ENCODE measurements at regions not wholly inside any gene's neighbourhood (a gene's known extent, or its start where the extent isn't known, plus 50 kb on each side); places are given as distances from the start of the nearest gene placed in this dataset.

GRCh38 chr5:111851631-111852548 lies 94.9 kb upstream of the NREP start:
- Histone ChIP-seq H3K4me1 (ENCODE audit: control insufficient read depth in 2 of 2, insufficient read depth in 2 of 2, low read length in 2 of 2) (no peaks in the 10 kb centered on the region), H3K27ac (ENCODE audit: low read depth, low read length) (no peak overlapping the region), H3K4me3 (ENCODE audit: low read length) (no peak overlapping the region), H3K9me3 (ENCODE audit: control insufficient read depth in 2 of 3, low read length in 3 of 3) (no peaks in the 10 kb centered on the region), H3K36me3 (ENCODE audit: control insufficient read depth in 2 of 3, insufficient read depth in 3 of 3, low read length in 3 of 3) (no peaks in the 10 kb centered on the region), H3K27me3 (ENCODE audit: control insufficient read depth in 2 of 2, insufficient read depth in 2 of 2, low read length in 2 of 2) (no peaks in the 10 kb centered on the region)
- Mint-ChIP-seq H3K9me3 (peaks cover 0 to 2% (median 0%) of the 10 kb centered on the region in 11 donors), H3K4me3 (no peak overlapping the region), H3K27ac (no peak overlapping the region), H3K4me1 (no peaks in the 10 kb centered on the region), H3K27me3 (peaks cover 5 to 18% (median 7%) of the 10 kb centered on the region in 5 donors), H3K36me3 (no peaks in the 10 kb centered on the region)
- no peak for ATAC-seq
- intact Hi-C loops (cut with micrococcal nuclease), result no loop called here
- ChIA-PET CTCF (no interaction called here), POLR2A (no interaction called here)
- DNase-seq, result no peak

DNA sequence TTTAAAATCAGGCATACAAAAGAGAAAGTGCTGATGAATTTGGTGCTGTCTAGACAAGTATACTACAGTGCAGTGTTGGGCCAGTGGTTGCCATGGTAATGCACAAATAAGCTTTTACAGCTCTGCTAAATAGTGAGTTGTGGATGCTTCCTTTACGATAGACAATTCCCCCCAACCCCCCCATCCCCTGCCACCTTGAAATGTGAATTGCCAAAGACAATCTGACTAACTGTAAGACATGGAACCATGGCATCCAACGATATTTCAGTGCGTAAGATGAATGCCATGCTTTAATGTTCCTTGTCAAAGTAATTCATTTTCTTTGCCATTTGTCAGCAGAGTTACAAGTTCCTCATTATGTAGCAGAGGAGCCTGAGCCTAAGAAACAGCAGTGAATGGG lies 91.5 kb upstream of the NREP start:
- intact Hi-C loops (cut with micrococcal nuclease), result no loop called here
- Mint-ChIP-seq H3K27me3 (peaks cover 3 to 13% (median 7%) of the 10 kb centered on the region in 5 donors), H3K36me3 (no peaks in the 10 kb centered on the region), H3K4me1 (no peaks in the 10 kb centered on the region), H3K9me3 (peaks cover 0 to 2% (median 0%) of the 10 kb centered on the region in 11 donors), H3K27ac (no peak overlapping the region), H3K4me3 (no peak overlapping the region)
- Histone ChIP-seq H3K4me1 (ENCODE audit: control insufficient read depth in 2 of 2, insufficient read depth in 2 of 2, low read length in 2 of 2) (no peaks in the 10 kb centered on the region), H3K4me3 (ENCODE audit: low read length) (no peak overlapping the region), H3K27me3 (ENCODE audit: control insufficient read depth in 2 of 2, insufficient read depth in 2 of 2, low read length in 2 of 2) (no peaks in the 10 kb centered on the region), H3K9me3 (ENCODE audit: control insufficient read depth in 2 of 3, low read length in 3 of 3) (no peaks in the 10 kb centered on the region), H3K27ac (ENCODE audit: low read depth, low read length) (no peak overlapping the region), H3K36me3 (ENCODE audit: control insufficient read depth in 2 of 3, insufficient read depth in 3 of 3, low read length in 3 of 3) (no peaks in the 10 kb centered on the region)
- no peak for DNase-seq
- POLR2A ChIA-PET, result no interaction called here
- ATAC-seq, result no peak
- CTCF ChIA-PET, result no interaction called here

- Histone ChIP-seq H3K4me1 (ENCODE audit: control insufficient read depth in 2 of 2, insufficient read depth in 2 of 2, low read length in 2 of 2) (no peaks in the 10 kb centered on the region), H3K27ac (ENCODE audit: low read depth, low read length) (no peak overlapping the region), H3K27me3 (ENCODE audit: control insufficient read depth in 2 of 2, insufficient read depth in 2 of 2, low read length in 2 of 2) (no peaks in the 10 kb centered on the region), H3K9me3 (ENCODE audit: control insufficient read depth in 2 of 3, low read length in 3 of 3) (no peaks in the 10 kb centered on the region), H3K4me3 (ENCODE audit: low read length) (no peak overlapping the region), H3K36me3 (ENCODE audit: control insufficient read depth in 2 of 3, insufficient read depth in 3 of 3, low read length in 3 of 3) (no peaks in the 10 kb centered on the region)
- no peaks in the 10 kb centered on the region for H3K36me3 Mint-ChIP-seq
- DNase-seq (no peak), ATAC-seq (no peak)
- intact Hi-C loops (cut with micrococcal nuclease), result no loop called here
- CTCF ChIA-PET, result no interaction called here
- no peak overlapping the region for H3K4me3 Mint-ChIP-seq
- H3K9me3 Mint-ChIP-seq, result peaks cover 0 to 2% (median 0%) of the 10 kb centered on the region in 11 donors
- POLR2A ChIA-PET, result no interaction called here
- no peak overlapping the region for H3K27ac Mint-ChIP-seq
- H3K27me3 Mint-ChIP-seq, result peaks cover 0 to 7% (median 6%) of the 10 kb centered on the region in 5 donors
- H3K4me1 Mint-ChIP-seq, result no peaks in the 10 kb centered on the region
Measured at GRCh38 chr5:111847052-111847925, 90.3 kb upstream of the NREP start.

DNA sequence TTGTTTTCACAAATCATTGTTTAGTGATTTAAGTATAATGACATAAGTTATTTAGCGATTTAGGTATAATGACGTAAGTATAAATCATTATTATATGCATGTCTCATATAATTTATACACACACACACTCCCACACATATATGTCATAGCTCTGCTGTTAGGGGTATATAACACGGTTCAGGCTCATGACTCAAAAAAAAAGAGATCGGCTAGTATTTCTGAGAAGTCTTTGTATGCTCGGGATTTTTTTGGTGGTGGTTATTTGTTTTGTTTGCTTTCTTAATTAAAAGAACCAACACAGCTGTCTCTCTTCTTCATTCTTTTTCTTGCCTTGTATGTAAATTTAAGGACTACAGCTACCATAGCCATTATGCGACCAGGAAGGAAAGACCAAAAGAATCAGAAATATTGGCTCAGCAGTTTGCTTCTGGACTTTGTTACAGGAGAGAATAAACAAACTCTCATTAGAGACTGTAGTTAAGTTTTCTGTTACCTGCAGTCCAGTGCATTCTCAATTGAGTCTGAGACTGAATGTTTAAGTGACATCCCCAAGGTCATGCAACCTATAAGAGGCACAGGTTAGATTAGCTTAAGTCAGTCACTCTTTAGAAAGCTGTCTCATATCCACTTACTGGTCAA lies 83.2 kb upstream of the NREP start:
- Histone ChIP-seq H3K27me3 (ENCODE audit: control insufficient read depth in 2 of 2, insufficient read depth in 2 of 2, low read length in 2 of 2) (no peaks in the 10 kb centered on the region), H3K36me3 (ENCODE audit: control insufficient read depth in 2 of 3, insufficient read depth in 3 of 3, low read length in 3 of 3) (no peaks in the 10 kb centered on the region), H3K4me1 (ENCODE audit: control insufficient read depth in 2 of 2, insufficient read depth in 2 of 2, low read length in 2 of 2) (no peaks in the 10 kb centered on the region), H3K9me3 (ENCODE audit: control insufficient read depth in 2 of 3, low read length in 3 of 3) (no peaks in the 10 kb centered on the region), H3K4me3 (ENCODE audit: low read length) (no peak overlapping the region), H3K27ac (ENCODE audit: low read depth, low read length) (no peak overlapping the region)
- H3K4me1 Mint-ChIP-seq, result no peaks in the 10 kb centered on the region
- H3K36me3 Mint-ChIP-seq, result no peaks in the 10 kb centered on the region
- CTCF ChIA-PET, result no interaction called here
- H3K4me3 Mint-ChIP-seq, result no peak overlapping the region
- no peak for DNase-seq
- H3K27ac Mint-ChIP-seq, result no peak overlapping the region
- POLR2A ChIA-PET, result no interaction called here
- peaks cover 0 to 3% (median 0%) of the 10 kb centered on the region in 11 donors for H3K9me3 Mint-ChIP-seq
- no peak for ATAC-seq
- H3K27me3 Mint-ChIP-seq, result peaks cover 0 to 14% (median 7%) of the 10 kb centered on the region in 5 donors
- intact Hi-C loops (cut with micrococcal nuclease), result no loop called here

DNA sequence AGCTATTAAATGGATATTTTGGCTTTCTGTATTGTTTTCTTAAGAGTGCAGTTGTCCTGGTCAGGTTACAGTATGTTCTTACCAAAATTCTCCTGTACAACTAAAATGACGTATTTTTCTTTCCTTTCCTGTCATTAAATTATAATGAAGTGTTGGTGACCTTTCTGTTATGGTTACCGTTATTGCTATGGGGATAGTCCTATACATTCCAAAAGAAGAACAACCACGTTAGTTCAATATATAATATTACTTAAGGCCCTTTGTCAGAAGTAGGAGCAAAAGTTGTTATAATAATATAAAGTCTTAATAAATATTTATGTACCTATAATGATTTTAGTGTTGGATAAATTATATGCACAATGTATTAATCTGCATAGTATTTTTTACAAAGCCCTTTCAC lies 82.4 kb upstream of the NREP start:
- Histone ChIP-seq H3K4me1 (ENCODE audit: control insufficient read depth in 2 of 2, insufficient read depth in 2 of 2, low read length in 2 of 2) (no peaks in the 10 kb centered on the region), H3K4me3 (ENCODE audit: low read length) (no peak overlapping the region), H3K27me3 (ENCODE audit: control insufficient read depth in 2 of 2, insufficient read depth in 2 of 2, low read length in 2 of 2) (no peaks in the 10 kb centered on the region), H3K36me3 (ENCODE audit: control insufficient read depth in 2 of 3, insufficient read depth in 3 of 3, low read length in 3 of 3) (no peaks in the 10 kb centered on the region), H3K27ac (ENCODE audit: low read depth, low read length) (no peak overlapping the region), H3K9me3 (ENCODE audit: control insufficient read depth in 2 of 3, low read length in 3 of 3) (no peaks in the 10 kb centered on the region)
- Mint-ChIP-seq H3K4me1 (no peaks in the 10 kb centered on the region), H3K9me3 (peaks cover 0 to 3% (median 0%) of the 10 kb centered on the region in 11 donors), H3K4me3 (no peak overlapping the region), H3K27ac (no peak overlapping the region), H3K36me3 (no peaks in the 10 kb centered on the region), H3K27me3 (peaks cover 0 to 20% (median 7%) of the 10 kb centered on the region in 5 donors)
- POLR2A ChIA-PET, result no interaction called here
- ATAC-seq (no peak), DNase-seq (no peak)
- intact Hi-C loops (cut with micrococcal nuclease), result no loop called here
- CTCF ChIA-PET, result no interaction called here

GRCh38 chr5:111836426-111836825 lies 79.4 kb upstream of the NREP start:
- H3K4me1 Mint-ChIP-seq, result no peaks in the 10 kb centered on the region
- H3K27ac Mint-ChIP-seq, result no peak overlapping the region
- H3K36me3 ChIP-seq (ENCODE audit: control insufficient read depth in 2 of 3, insufficient read depth in 3 of 3, low read length in 3 of 3), result no peaks in the 10 kb centered on the region
- no peaks in the 10 kb centered on the region for H3K36me3 Mint-ChIP-seq
- no peak overlapping the region for H3K4me3 Mint-ChIP-seq
- peaks cover 0 to 21% (median 7%) of the 10 kb centered on the region in 5 donors for H3K27me3 Mint-ChIP-seq
- peaks cover 0 to 3% (median 0%) of the 10 kb centered on the region in 11 donors for H3K9me3 Mint-ChIP-seq
- POLR2A ChIA-PET, result no interaction called here
- no peak overlapping the region for H3K27ac ChIP-seq (ENCODE audit: low read depth, low read length)
- no peaks in the 10 kb centered on the region for H3K9me3 ChIP-seq (ENCODE audit: control insufficient read depth in 2 of 3, low read length in 3 of 3)
- CTCF ChIA-PET, result no interaction called here
- H3K4me1 ChIP-seq (ENCODE audit: control insufficient read depth in 2 of 2, insufficient read depth in 2 of 2, low read length in 2 of 2), result no peaks in the 10 kb centered on the region
- ATAC-seq, result no peak
- no peak for DNase-seq
- H3K27me3 ChIP-seq (ENCODE audit: control insufficient read depth in 2 of 2, insufficient read depth in 2 of 2, low read length in 2 of 2), result no peaks in the 10 kb centered on the region
- no peak overlapping the region for H3K4me3 ChIP-seq (ENCODE audit: low read length)
- intact Hi-C loops (cut with micrococcal nuclease), result no loop called here

Data from naive thymus-derived CD4-positive, alpha-beta T cell (primary cell).